CD14-positive monocyte (primary cell): ENCODE measurements at regions not wholly inside any gene's neighbourhood (a gene's known extent, or its start where the extent isn't known, plus 50 kb on each side); places are given as distances from the start of the nearest gene placed in this dataset.

ENCODE experiments used
- DNase-seq, 3 donors: peaks; one replicate each; pipeline ENCODE4 v3.0.0-alpha.2; 2011 to 2022
- H2AFZ ChIP-seq: 2 replicates; pipeline ENCODE4 v1.6.0; 2012; ENCODE audit warnings: mild to moderate bottlenecking, low read depth, low read length, inconsistent platforms; ENCODE audit not compliant: insufficient read depth, poor library complexity, severe bottlenecking
- H3K27ac ChIP-seq, 2 donors: 1 replicate in 1 of 2; 2 replicates in 1 of 2; pipeline ENCODE4 v1.5.1; 2012 to 2013; ENCODE audit warnings: low read length in 2 of 2, control low read depth in 1 of 2, inconsistent platforms in 1 of 2, low read depth in 1 of 2, mild to moderate bottlenecking in 1 of 2
- H3K27me3 ChIP-seq, 2 donors: one replicate each; pipeline versions ENCODE4 v1.6.0 to v1.6.1; 2011 to 2013; ENCODE audit warnings: low read length in 2 of 2; ENCODE audit not compliant: control insufficient read depth in 2 of 2, insufficient read depth in 2 of 2
- H3K36me3 ChIP-seq, 2 donors: replicated peaks in 1 of 2; 1 replicate in 1 of 2; 2 replicates in 1 of 2; pipeline versions ENCODE4 v1.5.1 to v1.6.1; 2012 to 2013; ENCODE audit warnings: low read length in 2 of 2, control low read depth in 1 of 2, inconsistent platforms in 1 of 2, mild to moderate bottlenecking in 1 of 2; ENCODE audit not compliant: insufficient read depth in 2 of 2, control insufficient read depth in 1 of 2
- H3K4me1 ChIP-seq, 2 donors: 1 replicate in 1 of 2; 2 replicates in 1 of 2; pipeline versions ENCODE4 v1.5.1 to v1.6.1; 2012 to 2013; ENCODE audit warnings: low read length in 2 of 2, control low read depth in 1 of 2, inconsistent platforms in 1 of 2, mild to moderate bottlenecking in 1 of 2, moderate library complexity in 1 of 2; ENCODE audit not compliant: insufficient read depth in 2 of 2, control insufficient read depth in 1 of 2
- H3K4me2 ChIP-seq: replicated peaks from 2 replicates; pipeline ENCODE3; 2012; ENCODE audit warnings: low read length, moderate library complexity, mild to moderate bottlenecking; ENCODE audit not compliant: poor library complexity, severe bottlenecking; ENCODE audit errors: extremely low read depth
- H3K4me3 ChIP-seq, 3 experiments: fragments of 200-600 bp in 1 of 3; sonication (generic) in 1 of 3; replicated peaks in 1 of 3; 1 replicate in 2 of 3; 2 replicates in 1 of 3; pipeline ENCODE4 v1.5.1; 2011 to 2013; ENCODE audit warnings: low read length in 3 of 3, mild to moderate bottlenecking in 3 of 3, control low read depth in 2 of 3, low read depth in 2 of 3, inconsistent platforms in 1 of 3, moderate library complexity in 1 of 3
- H3K79me2 ChIP-seq: 2 replicates; pipeline ENCODE4 v1.6.0; 2012; ENCODE audit warnings: mild to moderate bottlenecking, control low read depth, inconsistent platforms, low read length, moderate library complexity; ENCODE audit not compliant: insufficient read depth
- H3K9ac ChIP-seq: 2 replicates; pipeline ENCODE4 v1.6.0; 2017; ENCODE audit warnings: low read length, mild to moderate bottlenecking; ENCODE audit not compliant: insufficient read depth, poor library complexity, severe bottlenecking
- H3K9me3 ChIP-seq, 2 donors: replicated peaks in 1 of 2; 1 replicate in 1 of 2; 2 replicates in 1 of 2; pipeline versions ENCODE4 v1.5.1 to v1.6.1; 2012 to 2013; ENCODE audit warnings: low read length in 2 of 2, control low read depth in 1 of 2; ENCODE audit not compliant: control insufficient read depth in 1 of 2, insufficient read depth in 1 of 2
- H4K20me1 ChIP-seq: 2 replicates; pipeline ENCODE4 v1.6.0; 2012; ENCODE audit warnings: mild to moderate bottlenecking, low read length, control low read depth, moderate library complexity; ENCODE audit not compliant: insufficient read depth
- H3K27ac Mint-ChIP-seq, 7 donors: one replicate each; pipeline ENCODE4 v1.8.0; 2020; ENCODE audit warnings: mild to moderate bottlenecking in 7 of 7, mixed read lengths in 7 of 7, moderate library complexity in 6 of 7, inconsistent platforms in 2 of 7
- H3K27me3 Mint-ChIP-seq, 3 donors: one replicate each; pipeline ENCODE4 v1.8.0; 2021 to 2022; ENCODE audit warnings: low read depth in 3 of 3, mild to moderate bottlenecking in 3 of 3, mixed read lengths in 3 of 3, moderate library complexity in 3 of 3, inconsistent platforms in 1 of 3
- H3K36me3 Mint-ChIP-seq, 2 donors: one replicate each; pipeline ENCODE4 v1.8.0; 2020; ENCODE audit warnings: mixed read lengths in 2 of 2, inconsistent platforms in 1 of 2, mild to moderate bottlenecking in 1 of 2
- H3K4me1 Mint-ChIP-seq: one replicate; pipeline ENCODE4 v1.8.0; 2020; ENCODE audit warnings: mild to moderate bottlenecking, mixed read lengths
- H3K4me3 Mint-ChIP-seq, 2 donors: one replicate each; pipeline ENCODE4 v1.8.0; 2020; ENCODE audit warnings: mild to moderate bottlenecking in 2 of 2, mixed read lengths in 2 of 2, moderate library complexity in 1 of 2
- H3K9me3 Mint-ChIP-seq, 7 donors: one replicate each; pipeline ENCODE4 v1.8.0; 2020 to 2022; ENCODE audit warnings: mixed read lengths in 7 of 7, mild to moderate bottlenecking in 6 of 7, moderate library complexity in 6 of 7, inconsistent platforms in 2 of 7
- WGBS: methylation state at CpG from one replicate; pipeline ENCODE4 v1.1.5; 2013; ENCODE audit warnings: missing lambda C conversion rate; ENCODE audit not compliant: insufficient coverage; 5-methylcytosine and 5-hydroxymethylcytosine counted together
- intact Hi-C, 2 donors: fragments of 100-400 bp; cut with micrococcal nuclease; formaldehyde crosslinking; loops; one replicate each; pipeline versions ENCODE4 v1.15.0 to v1.15.1; 2023
- TF ChIP-seq, protein P1 (sequence below): fragments of 200-600 bp; IDR thresholded peaks from one replicate; pipeline ENCODE4 v1.8.0; 2022; ENCODE audit warnings: antibody characterized with exemption, mild to moderate bottlenecking

DNA sequence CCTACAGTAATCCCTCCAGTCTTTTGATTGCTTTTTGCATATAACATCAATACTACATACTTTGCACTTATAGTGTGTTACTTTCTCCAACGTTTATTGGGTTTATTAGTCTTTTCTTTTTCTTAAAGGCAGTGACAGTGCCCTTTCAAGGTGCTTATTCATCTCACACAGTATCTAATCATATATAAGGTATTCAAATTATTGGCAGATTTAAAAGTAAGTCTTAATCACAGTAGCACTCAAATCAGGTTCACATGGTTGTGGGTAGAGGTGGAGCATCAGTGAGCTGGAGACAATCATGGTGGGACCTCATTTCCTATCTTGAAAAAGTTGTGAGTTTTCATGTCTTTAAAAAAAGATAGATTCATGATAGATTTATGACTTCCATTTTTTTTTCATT, 706.2 kb downstream of the GALC start:
- no peak overlapping the region for H3K4me2 ChIP-seq
- no peak for DNase-seq
- H3K27ac ChIP-seq, result no peak overlapping the region
- H4K20me1 ChIP-seq, result no peaks in the 10 kb centered on the region
- H3K36me3 Mint-ChIP-seq, result no peaks in the 10 kb centered on the region
- H3K27me3 ChIP-seq, result no peaks in the 10 kb centered on the region
- no peak overlapping the region for H3K9ac ChIP-seq
- peaks cover 10% of the 10 kb centered on the region in 2 donors for H3K9me3 ChIP-seq
- no peak overlapping the region for H3K4me3 Mint-ChIP-seq
- peaks cover 0 to 1% (median 0%) of the 10 kb centered on the region in 3 donors for H3K27me3 Mint-ChIP-seq
- H3K4me1 ChIP-seq, result no peaks in the 10 kb centered on the region
- peaks cover under 1 to 16% (median 10%) of the 10 kb centered on the region in 7 donors for H3K9me3 Mint-ChIP-seq
- TF ChIP-seq, protein P1, sequence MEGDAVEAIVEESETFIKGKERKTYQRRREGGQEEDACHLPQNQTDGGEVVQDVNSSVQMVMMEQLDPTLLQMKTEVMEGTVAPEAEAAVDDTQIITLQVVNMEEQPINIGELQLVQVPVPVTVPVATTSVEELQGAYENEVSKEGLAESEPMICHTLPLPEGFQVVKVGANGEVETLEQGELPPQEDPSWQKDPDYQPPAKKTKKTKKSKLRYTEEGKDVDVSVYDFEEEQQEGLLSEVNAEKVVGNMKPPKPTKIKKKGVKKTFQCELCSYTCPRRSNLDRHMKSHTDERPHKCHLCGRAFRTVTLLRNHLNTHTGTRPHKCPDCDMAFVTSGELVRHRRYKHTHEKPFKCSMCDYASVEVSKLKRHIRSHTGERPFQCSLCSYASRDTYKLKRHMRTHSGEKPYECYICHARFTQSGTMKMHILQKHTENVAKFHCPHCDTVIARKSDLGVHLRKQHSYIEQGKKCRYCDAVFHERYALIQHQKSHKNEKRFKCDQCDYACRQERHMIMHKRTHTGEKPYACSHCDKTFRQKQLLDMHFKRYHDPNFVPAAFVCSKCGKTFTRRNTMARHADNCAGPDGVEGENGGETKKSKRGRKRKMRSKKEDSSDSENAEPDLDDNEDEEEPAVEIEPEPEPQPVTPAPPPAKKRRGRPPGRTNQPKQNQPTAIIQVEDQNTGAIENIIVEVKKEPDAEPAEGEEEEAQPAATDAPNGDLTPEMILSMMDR, result no peak
- H3K4me1 Mint-ChIP-seq, result no peaks in the 10 kb centered on the region
- intact Hi-C loops, result no loop called here
- no CpG with 5 or more reads among the region's 1 CpG for WGBS
- H3K79me2 ChIP-seq, result no peaks in the 10 kb centered on the region
- H3K27ac Mint-ChIP-seq, result no peak overlapping the region
- no peak overlapping the region for H2AFZ ChIP-seq
- H3K4me3 ChIP-seq, result no peak overlapping the region
- no peaks in the 10 kb centered on the region for H3K36me3 ChIP-seq

DNA sequence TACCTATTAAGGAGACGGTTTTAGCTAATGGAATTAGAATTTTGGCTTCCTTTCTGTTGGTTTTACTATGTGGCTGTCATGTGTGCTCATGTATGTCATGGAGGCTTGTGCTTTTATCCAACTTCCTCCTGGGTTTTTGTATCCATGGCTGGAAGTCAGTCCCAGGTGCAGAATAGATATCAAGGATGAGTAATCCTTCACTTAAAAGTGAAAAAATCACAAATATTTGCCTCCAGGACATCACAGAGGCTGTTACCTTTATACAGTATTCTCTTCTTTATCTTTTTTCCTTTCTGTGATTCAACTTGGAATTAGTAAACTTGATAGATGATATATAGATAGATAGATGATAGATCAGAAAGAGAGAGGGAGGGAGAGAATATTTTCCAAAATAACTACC, 706.8 kb downstream of the GALC start:
- Histone ChIP-seq H4K20me1 (no peaks in the 10 kb centered on the region), H3K79me2 (no peaks in the 10 kb centered on the region), H3K36me3 (no peaks in the 10 kb centered on the region), H3K4me2 (no peak overlapping the region), H3K27me3 (no peaks in the 10 kb centered on the region), H3K4me3 (no peak overlapping the region), H3K27ac (no peak overlapping the region), H3K4me1 (no peaks in the 10 kb centered on the region), H3K9ac (no peak overlapping the region), H3K9me3 (peaks cover 9 to 10% of the 10 kb centered on the region in 2 donors), H2AFZ (no peak overlapping the region)
- TF ChIP-seq, protein P1, result no peak
- H3K27ac Mint-ChIP-seq, result no peak overlapping the region
- no peak overlapping the region for H3K4me3 Mint-ChIP-seq
- H3K9me3 Mint-ChIP-seq, result peaks cover 0 to 16% (median 8%) of the 10 kb centered on the region in 7 donors
- H3K27me3 Mint-ChIP-seq, result no peaks in the 10 kb centered on the region
- intact Hi-C loops, result no loop called here
- DNase-seq, result no peak
- H3K36me3 Mint-ChIP-seq, result no peaks in the 10 kb centered on the region
- WGBS, result 100% methylated on average over 1 of the region's 1 CpG
- H3K4me1 Mint-ChIP-seq, result no peaks in the 10 kb centered on the region
